NT2/D1 (cell line): ENCODE measurements at regions not wholly inside any gene's neighbourhood (a gene's known extent, or its start where the extent isn't known, plus 50 kb on each side); places are given as distances from the start of the nearest gene placed in this dataset.

Experiments
- SUZ12 ChIP-seq: IDR thresholded peaks from 2 replicates; pipeline ENCODE4 v1.6.1; 2011; ENCODE audit not compliant: insufficient read length, insufficient read depth; ENCODE audit errors: extremely low read depth
- ZNF274 ChIP-seq: IDR thresholded peaks from 2 replicates; pipeline ENCODE4 v1.6.1; 2011; ENCODE audit warnings: mild to moderate bottlenecking, low read depth, low read length

DNA sequence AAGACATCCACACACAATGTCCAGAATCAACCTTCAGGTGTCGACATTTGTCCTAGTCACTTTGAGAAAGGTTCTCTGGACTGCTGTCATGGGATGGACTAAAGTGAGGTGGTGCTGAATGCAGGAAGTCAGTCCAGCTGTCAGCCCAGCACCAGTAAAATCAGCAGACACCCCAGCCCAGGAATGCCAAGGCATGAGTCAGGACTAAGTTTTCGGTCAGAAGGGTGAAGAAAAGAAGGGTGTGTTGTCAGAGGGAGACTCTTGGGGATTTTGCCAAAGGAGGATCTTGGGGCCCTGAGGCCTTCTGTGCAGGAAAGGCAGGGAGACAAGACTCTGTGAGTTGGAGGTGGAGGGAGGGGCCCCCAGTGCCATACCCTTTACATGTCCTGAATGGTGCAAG is 69.0 kb upstream of the XPA start:
- TF ChIP-seq ZNF274 (no peak), SUZ12 (no peak)
